SK-N-SH (cell line): ENCODE measurements at regions not wholly inside any gene's neighbourhood (a gene's known extent, or its start where the extent isn't known, plus 50 kb on each side); places are given as distances from the start of the nearest gene placed in this dataset.
A peak's percentile ranks its signal among the peaks of the same experiment; 100 is the strongest.

Experiments used
- CTCF ChIA-PET: fragments of 300-600, 350-600 bp; formaldehyde crosslinking; extraction: SDS; loops from one replicate; lab custom pipeline; 2021; lab: Yijun Ruan, JAX
- POLR2A ChIA-PET: fragments of 350-600 bp; sonication (Branson Sonifier 250); formaldehyde crosslinking; extraction: SDS; loops from one replicate; lab custom pipeline; 2020; ENCODE audit warnings: antibody characterized with exemption, inconsistent platforms; lab: Yijun Ruan, JAX
- DNase-seq: peaks from one replicate; pipeline ENCODE4 v3.0.0; 2012
- H2AFZ ChIP-seq: fragments of 200-600 bp; sonication (generic); 2 replicates; pipeline ENCODE4 v1.8.1; 2016; ENCODE audit warnings: antibody characterized with exemption, mild to moderate bottlenecking, low read depth
- H3F3A ChIP-seq: fragments of 200-600 bp; sonication (generic); replicated peaks from 2 replicates; pipeline ENCODE3; 2016; ENCODE audit warnings: antibody characterized with exemption, mild to moderate bottlenecking; ENCODE audit not compliant: insufficient read depth
- H3K27ac ChIP-seq, 2 experiments: fragments of 200-500 bp in 1 of 2; fragments of 200-600 bp in 1 of 2; sonication (Bioruptor generic) in 1 of 2; sonication (generic), shearing (Covaris generic) in 1 of 2; 2 replicates each; pipeline versions ENCODE4 v1.5.1 to v1.6.1; 2014 to 2016; ENCODE audit warnings: low read depth in 2 of 2, inconsistent platforms in 1 of 2, low read length in 1 of 2, mild to moderate bottlenecking in 1 of 2, mixed read lengths in 1 of 2
- H3K27me3 ChIP-seq: fragments of 200-600 bp; sonication (generic), shearing (Covaris generic); 2 replicates; pipeline ENCODE4 v1.6.1; 2016; ENCODE audit warnings: mixed run types; ENCODE audit not compliant: insufficient read depth
- H3K36me3 ChIP-seq, 2 experiments: fragments of 200-500 bp in 1 of 2; fragments of 200-600 bp in 1 of 2; sonication (Bioruptor generic) in 1 of 2; sonication (generic) in 1 of 2; replicated peaks in 1 of 2; 2 replicates each; pipeline versions ENCODE3 to v1.5.1; 2014 to 2016; ENCODE audit warnings: low read length in 1 of 2, mild to moderate bottlenecking in 1 of 2; ENCODE audit not compliant: insufficient read depth in 2 of 2, control insufficient read depth in 1 of 2
- H3K4me1 ChIP-seq, 2 experiments: fragments of 200-500 bp in 1 of 2; fragments of 200-600 bp in 1 of 2; sonication (Bioruptor generic) in 1 of 2; sonication (generic), shearing (Covaris generic) in 1 of 2; 2 replicates each; pipeline versions ENCODE4 v1.5.1 to v1.6.1; 2014 to 2016; ENCODE audit warnings: low read depth in 1 of 2, low read length in 1 of 2, mixed run types in 1 of 2; ENCODE audit not compliant: insufficient read depth in 2 of 2, control insufficient read depth in 1 of 2
- H3K4me2 ChIP-seq: fragments of 200-600 bp; sonication (generic), shearing (Covaris generic); 2 replicates; pipeline ENCODE4 v1.6.1; 2017; ENCODE audit warnings: mixed run types
- H3K4me3 ChIP-seq, 2 experiments: fragments of 200-500 bp in 1 of 2; fragments of 200-600 bp in 1 of 2; sonication (Bioruptor generic) in 1 of 2; sonication (generic), shearing (Covaris generic) in 1 of 2; 2 replicates each; pipeline versions ENCODE4 v1.5.1 to v1.8.1; 2014 to 2016; ENCODE audit warnings: low read depth in 2 of 2, inconsistent platforms in 1 of 2, low read length in 1 of 2, mild to moderate bottlenecking in 1 of 2, mixed read lengths in 1 of 2, moderate library complexity in 1 of 2
- H3K79me2 ChIP-seq: fragments of 200-600 bp; sonication (generic); 2 replicates; pipeline ENCODE4 v1.8.1; 2017; ENCODE audit warnings: mild to moderate bottlenecking; ENCODE audit not compliant: insufficient read depth
- H3K9ac ChIP-seq: fragments of 200-600 bp; sonication (generic); 2 replicates; pipeline ENCODE4 v1.6.1; 2017; ENCODE audit warnings: mixed run types
- H3K9me2 ChIP-seq: fragments of 200-600 bp; sonication (generic); 2 replicates; pipeline ENCODE4 v1.6.1; 2017; ENCODE audit warnings: mixed run types
- H3K9me3 ChIP-seq: fragments of 200-600 bp; sonication (generic); 2 replicates; pipeline ENCODE4 v1.6.1; 2017; ENCODE audit warnings: mixed run types, mild to moderate bottlenecking, moderate library complexity
- H4K20me1 ChIP-seq: fragments of 200-600 bp; sonication (generic); 2 replicates; pipeline ENCODE4 v1.6.1; 2017; ENCODE audit warnings: mild to moderate bottlenecking, mixed run types; ENCODE audit not compliant: insufficient read depth
- CTCF ChIP-seq: fragments of 200-600 bp; sonication (generic); IDR thresholded peaks from 2 replicates; pipeline ENCODE4 v1.6.1; 2017; ENCODE audit warnings: antibody characterized with exemption, mild to moderate bottlenecking, moderate library complexity
- EP300 ChIP-seq, 2 experiments: IDR thresholded peaks; 2 replicates each; pipeline versions ENCODE4 v1.4.0 to v1.6.1; 2012; ENCODE audit warnings: borderline replicate concordance in 1 of 2, low read depth in 1 of 2, low read length in 1 of 2
- FOSL2 ChIP-seq: IDR thresholded peaks from 2 replicates; pipeline ENCODE4 v1.4.0; 2012; ENCODE audit warnings: low read depth, mild to moderate bottlenecking, moderate library complexity, borderline replicate concordance
- GABPA ChIP-seq: IDR thresholded peaks from 2 replicates; pipeline ENCODE4 v1.4.0; 2012; ENCODE audit warnings: low read depth, mild to moderate bottlenecking
- JUND ChIP-seq: IDR thresholded peaks from 2 replicates; pipeline ENCODE4 v1.4.0; 2012
- MAX ChIP-seq: IDR thresholded peaks from 2 replicates; pipeline ENCODE4 v1.4.0; 2012; ENCODE audit warnings: low read depth
- MEF2A ChIP-seq: IDR thresholded peaks from 2 replicates; pipeline ENCODE4 v1.4.0; 2012; ENCODE audit warnings: low read depth, borderline replicate concordance
- MXI1 ChIP-seq: IDR thresholded peaks from 2 replicates; pipeline ENCODE4 v1.6.1; 2012; ENCODE audit warnings: mild to moderate bottlenecking, low read depth, low read length, improper control_type of control experiment
- NFIC ChIP-seq: IDR thresholded peaks from 2 replicates; pipeline ENCODE4 v1.4.0; 2012; ENCODE audit warnings: borderline replicate concordance
- PBX3 ChIP-seq: IDR thresholded peaks from 2 replicates; pipeline ENCODE4; 2012
- POLR2AphosphoS5 ChIP-seq: IDR thresholded peaks from 2 replicates; pipeline ENCODE4 v1.6.1; 2012; ENCODE audit warnings: low read depth, low read length
- RAD21 ChIP-seq: IDR thresholded peaks from 2 replicates; pipeline ENCODE4 v1.6.1; 2012; ENCODE audit warnings: mild to moderate bottlenecking, low read length
- RCOR1 ChIP-seq: fragments of 150-350 bp; IDR thresholded peaks from 2 replicates; pipeline ENCODE4 v1.6.1; 2017; ENCODE audit warnings: antibody characterized with exemption, low read length
- RFX5 ChIP-seq: IDR thresholded peaks from 2 replicates; pipeline ENCODE4 v1.6.1; 2012; ENCODE audit warnings: mild to moderate bottlenecking, improper control_type of control experiment, low read length
- RXRA ChIP-seq: IDR thresholded peaks from 2 replicates; pipeline ENCODE4 v1.4.0; 2012; ENCODE audit warnings: low read depth, mild to moderate bottlenecking, borderline replicate concordance
- TAF1 ChIP-seq: IDR thresholded peaks from 2 replicates; pipeline ENCODE4 v1.6.1; 2012; ENCODE audit warnings: low read depth, mild to moderate bottlenecking, low read length, moderate library complexity, borderline replicate concordance
- TCF12 ChIP-seq: IDR thresholded peaks from 2 replicates; pipeline ENCODE4 v1.4.0; 2012
- TEAD4 ChIP-seq: IDR thresholded peaks from 2 replicates; pipeline ENCODE4 v1.4.0; 2012; ENCODE audit warnings: mild to moderate bottlenecking, borderline replicate concordance; ENCODE audit not compliant: insufficient read depth
- USF2 ChIP-seq: fragments of 150-350 bp; IDR thresholded peaks from 2 replicates; pipeline ENCODE4 v1.6.1; 2017; ENCODE audit warnings: antibody characterized with exemption, low read length, low read depth, borderline replicate concordance
- YY1 ChIP-seq: IDR thresholded peaks from 2 replicates; pipeline ENCODE4 v1.4.0; 2012; ENCODE audit warnings: low read depth, mild to moderate bottlenecking
- WGBS: methylation state at CpG from one replicate; pipeline ENCODE4 v1.1.6; 2017; ENCODE audit warnings: low lambda C conversion rate; 5-methylcytosine and 5-hydroxymethylcytosine counted together

GRCh38 chr4:145351162-145351561 is 130.5 kb upstream of the SMAD1 start:
- H3F3A ChIP-seq = no peaks in the 10 kb centered on the region
- no peaks in the 10 kb centered on the region for H3K9me2 ChIP-seq
- WGBS = 13% methylated on average over 2 of the region's 2 CpGs
- CTCF ChIA-PET = no interaction called here
- POLR2A ChIA-PET = no interaction called here
- DNase-seq = no peak
- no peaks in the 10 kb centered on the region for H3K36me3 ChIP-seq
- no peak overlapping the region for H3K4me2 ChIP-seq
- no peaks in the 10 kb centered on the region for H4K20me1 ChIP-seq
- H3K4me3 ChIP-seq = no peak overlapping the region
- no peaks in the 10 kb centered on the region for H3K27me3 ChIP-seq
- no peaks in the 10 kb centered on the region; a peak in 1 of 4 replicates for H3K4me1 ChIP-seq
- H3K9ac ChIP-seq = no peak overlapping the region
- TF ChIP-seq CTCF = no peak
- TF ChIP-seq EP300 (IDR thresholded peaks at IDR 0.05; ENCODE audit: borderline replicate concordance in 1 of 2, low read depth in 1 of 2, low read length in 1 of 2) = no peak
- no peak for TF ChIP-seq RCOR1
- TF ChIP-seq USF2 = no peak
- no peak for TF ChIP-seq MEF2A
- TF ChIP-seq JUND = no peak
- no peak for TF ChIP-seq RXRA
- TF ChIP-seq TCF12 = no peak
- no peak for TF ChIP-seq TAF1
- no peak for TF ChIP-seq RFX5
- TF ChIP-seq FOSL2 = no peak
- TF ChIP-seq POLR2AphosphoS5 = no peak
- TF ChIP-seq YY1 = no peak
- no peak for TF ChIP-seq MAX
- H3K9me3 ChIP-seq = no peaks in the 10 kb centered on the region; the same call in 1 of the 2 replicates
- H2AFZ ChIP-seq = no peak overlapping the region
- no peak overlapping the region for H3K27ac ChIP-seq
- H3K79me2 ChIP-seq = no peaks in the 10 kb centered on the region

GRCh38 chr4:145348291-145348690 is 133.4 kb upstream of the SMAD1 start:
- Histone ChIP-seq H3K4me2 (no peak overlapping the region), H3K9me2 (no peaks in the 10 kb centered on the region), H3K4me3 (no peak overlapping the region), H3K27me3 (no peaks in the 10 kb centered on the region), H3K79me2 (no peaks in the 10 kb centered on the region), H2AFZ (no peak overlapping the region), H3K36me3 (no peaks in the 10 kb centered on the region), H3K4me1 (no peaks in the 10 kb centered on the region; a peak in 1 of 4 replicates), H3K9ac (no peak overlapping the region), H3K9me3 (no peaks in the 10 kb centered on the region), H3F3A (no peaks in the 10 kb centered on the region), H3K27ac (peak overlapping the region in 1 of 2 experiments; percentile 72; a peak in 1 of 4 replicates), H4K20me1 (no peaks in the 10 kb centered on the region)
- TF ChIP-seq MXI1 (no peak), USF2 (no peak), EP300 (IDR thresholded peaks at IDR 0.05; ENCODE audit: borderline replicate concordance in 1 of 2, low read depth in 1 of 2, low read length in 1 of 2) (no peak), PBX3 (no peak), MAX (no peak), RAD21 (no peak), NFIC (no peak), GABPA (no peak), TEAD4 (no peak), RXRA (no peak)
- 65% methylated on average over 4 of the region's 4 CpGs for WGBS
- ChIA-PET CTCF (no interaction called here), POLR2A (no interaction called here)
- DNase-seq = no peak
